ENCODE measurements at regions not wholly inside any gene's neighbourhood (a gene's known extent, or its start where the extent isn't known, plus 50 kb on each side); places are given as distances from the start of the nearest gene placed in this dataset.

GRCh38 chr5:9905661-9906060 lies 275.5 kb upstream of the TAS2R1 start:
- H4K20me1 ChIP-seq (ENCODE audit: control insufficient read depth, extremely low read depth, insufficient read depth, low read length): no peaks in the 10 kb centered on the region
- DNase-seq (ENCODE audit: low read depth, low spot score) (no peak), FAIRE-seq (no peak)
- H3K4me3 ChIP-seq (ENCODE audit: control insufficient read depth in 2 of 3, extremely low read depth in 1 of 3, insufficient read depth in 2 of 3, low read depth in 1 of 3, low read length in 3 of 3): no peak overlapping the region
- no peaks in the 10 kb centered on the region for H3K4me1 ChIP-seq (ENCODE audit: control insufficient read depth, extremely low read depth, insufficient read depth, low read length)
- dilution Hi-C loops (cut with MboI; ENCODE audit: extremely low pct_ligation_motif_present, low sequenced_read_pairs): no loop called here
- H3K27me3 ChIP-seq (ENCODE audit: control insufficient read depth, extremely low read depth, insufficient read depth, low read length): no peaks in the 10 kb centered on the region
- H2AFZ ChIP-seq (ENCODE audit: control insufficient read depth, low read length): no peak overlapping the region
- H3K79me2 ChIP-seq (ENCODE audit: control insufficient read depth, insufficient read depth, low read length): no peaks in the 10 kb centered on the region
- H3K9me3 ChIP-seq (ENCODE audit: control insufficient read depth, low read depth, low read length): no peaks in the 10 kb centered on the region
- H3K27ac ChIP-seq (ENCODE audit: control insufficient read depth, insufficient read depth, low read length): no peak overlapping the region
- H3K4me2 ChIP-seq (ENCODE audit: control insufficient read depth, extremely low read depth, insufficient read depth, low read depth, low read length): no peak overlapping the region
- TF ChIP-seq CTCF (optimal IDR thresholded peaks at IDR 0.05 in 1 of 3, IDR thresholded peaks at IDR 0.05 in 1 of 3, conservative IDR thresholded peaks at IDR 0.05 in 1 of 3; ENCODE audit: extremely low read depth in 1 of 3, insufficient read depth in 2 of 3, low read length in 3 of 3) (no peak), EZH2 (IDR thresholded peaks at IDR 0.05; ENCODE audit: low read length) (no peak)
- H3K36me3 ChIP-seq (ENCODE audit: control insufficient read depth in 2 of 2, extremely low read depth in 1 of 2, insufficient read depth in 2 of 2, low read length in 2 of 2): no peaks in the 10 kb centered on the region
- H3K9ac ChIP-seq (ENCODE audit: control insufficient read depth, extremely low read depth, insufficient read depth, low read length): no peak overlapping the region
- H3K9me1 ChIP-seq (ENCODE audit: control insufficient read depth, extremely low read depth, insufficient read depth, low read length): no peaks in the 10 kb centered on the region

- H2AFZ ChIP-seq (ENCODE audit: control insufficient read depth, low read length): no peak overlapping the region
- H3K9ac ChIP-seq (ENCODE audit: control insufficient read depth, extremely low read depth, insufficient read depth, low read length): no peak overlapping the region
- no peaks in the 10 kb centered on the region for H3K27me3 ChIP-seq (ENCODE audit: control insufficient read depth, extremely low read depth, insufficient read depth, low read length)
- no peak for DNase-seq (ENCODE audit: low read depth, low spot score)
- no peaks in the 10 kb centered on the region for H3K79me2 ChIP-seq (ENCODE audit: control insufficient read depth, insufficient read depth, low read length)
- FAIRE-seq: no peak
- H3K36me3 ChIP-seq (ENCODE audit: control insufficient read depth in 2 of 2, extremely low read depth in 1 of 2, insufficient read depth in 2 of 2, low read length in 2 of 2): no peaks in the 10 kb centered on the region
- no peak overlapping the region for H3K4me2 ChIP-seq (ENCODE audit: control insufficient read depth, extremely low read depth, insufficient read depth, low read depth, low read length)
- no peaks in the 10 kb centered on the region for H4K20me1 ChIP-seq (ENCODE audit: control insufficient read depth, extremely low read depth, insufficient read depth, low read length)
- no peak for TF ChIP-seq EZH2 (IDR thresholded peaks at IDR 0.05; ENCODE audit: low read length)
- TF ChIP-seq CTCF (optimal IDR thresholded peaks at IDR 0.05 in 1 of 3, IDR thresholded peaks at IDR 0.05 in 1 of 3, conservative IDR thresholded peaks at IDR 0.05 in 1 of 3; ENCODE audit: extremely low read depth in 1 of 3, insufficient read depth in 2 of 3, low read length in 3 of 3): no peak
- no peak overlapping the region for H3K4me3 ChIP-seq (ENCODE audit: control insufficient read depth in 2 of 3, extremely low read depth in 1 of 3, insufficient read depth in 2 of 3, low read depth in 1 of 3, low read length in 3 of 3)
- H3K9me1 ChIP-seq (ENCODE audit: control insufficient read depth, extremely low read depth, insufficient read depth, low read length): no peaks in the 10 kb centered on the region
- no peaks in the 10 kb centered on the region for H3K4me1 ChIP-seq (ENCODE audit: control insufficient read depth, extremely low read depth, insufficient read depth, low read length)
- H3K27ac ChIP-seq (ENCODE audit: control insufficient read depth, insufficient read depth, low read length): no peak overlapping the region
- H3K9me3 ChIP-seq (ENCODE audit: control insufficient read depth, low read depth, low read length): no peaks in the 10 kb centered on the region
- dilution Hi-C loops (cut with MboI; ENCODE audit: extremely low pct_ligation_motif_present, low sequenced_read_pairs): no loop called here
Measured at GRCh38 chr5:9903801-9904200, 273.6 kb upstream of the TAS2R1 start.
